ENCODE measurements at regions not wholly inside any gene's neighbourhood (a gene's known extent, or its start where the extent isn't known, plus 50 kb on each side); places are given as distances from the start of the nearest gene placed in this dataset.

DNA sequence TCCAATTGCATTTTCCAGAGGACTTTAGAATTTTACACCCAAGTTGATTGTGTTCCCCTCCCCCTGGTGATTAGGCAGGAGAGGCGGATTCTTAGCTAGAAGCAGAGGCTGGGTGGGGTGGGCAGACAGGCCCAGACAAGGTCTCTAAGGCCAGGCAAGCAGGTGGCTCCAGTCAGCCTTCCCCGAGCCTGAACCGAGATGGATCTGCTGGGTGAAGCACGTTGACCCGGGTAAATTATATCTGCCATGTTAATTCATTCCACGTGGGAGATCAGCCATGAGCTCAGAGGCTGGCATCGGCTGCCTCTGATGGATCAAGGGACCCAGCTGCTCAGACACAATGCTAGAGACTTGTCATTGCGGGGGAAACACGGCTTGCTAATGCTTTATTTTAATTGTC is 159.5 kb upstream of the MAFB start:
- Histone ChIP-seq H3K9me3 (ENCODE audit: insufficient read depth, low read depth, low read length) (no peaks in the 10 kb centered on the region), H3K4me3 (ENCODE audit: insufficient read depth, low read depth, low read length) (no peak overlapping the region), H3K4me2 (ENCODE audit: low read length) (no peak overlapping the region), H3K79me2 (ENCODE audit: insufficient read depth, low read length) (no peaks in the 10 kb centered on the region), H3K27me3 (ENCODE audit: insufficient read depth, low read length) (no peaks in the 10 kb centered on the region), H2AFZ (ENCODE audit: low read depth, low read length) (no peak overlapping the region), H3K9ac (ENCODE audit: low read length) (no peak overlapping the region), H3K4me1 (ENCODE audit: insufficient read depth, low read length) (no peaks in the 10 kb centered on the region), H3K27ac (ENCODE audit: low read depth, low read length) (no peak overlapping the region), H4K20me1 (ENCODE audit: insufficient read depth, low read length) (no peaks in the 10 kb centered on the region), H3K36me3 (ENCODE audit: insufficient read depth, low read length) (no peaks in the 10 kb centered on the region)
- Mint-ChIP-seq H3K4me1 (ENCODE audit: low read depth, unreplicated experiment) (no peaks in the 10 kb centered on the region), H3K27ac (ENCODE audit: unreplicated experiment) (no peak overlapping the region), H3K9me3 (ENCODE audit: unreplicated experiment) (peaks cover 3% of the 10 kb centered on the region), H3K27me3 (ENCODE audit: low read depth, unreplicated experiment) (peaks cover 9% of the 10 kb centered on the region), H3K36me3 (ENCODE audit: low read depth, unreplicated experiment) (no peaks in the 10 kb centered on the region), H3K4me3 (ENCODE audit: unreplicated experiment) (no peak overlapping the region)
- DNase-seq (ENCODE audit: low read depth) (no peak), FAIRE-seq (no peak)
- TF ChIP-seq EZH2 (IDR thresholded peaks at IDR 0.05; ENCODE audit: insufficient read depth, low read length): no peak
- TF ChIP-seq, protein P1, sequence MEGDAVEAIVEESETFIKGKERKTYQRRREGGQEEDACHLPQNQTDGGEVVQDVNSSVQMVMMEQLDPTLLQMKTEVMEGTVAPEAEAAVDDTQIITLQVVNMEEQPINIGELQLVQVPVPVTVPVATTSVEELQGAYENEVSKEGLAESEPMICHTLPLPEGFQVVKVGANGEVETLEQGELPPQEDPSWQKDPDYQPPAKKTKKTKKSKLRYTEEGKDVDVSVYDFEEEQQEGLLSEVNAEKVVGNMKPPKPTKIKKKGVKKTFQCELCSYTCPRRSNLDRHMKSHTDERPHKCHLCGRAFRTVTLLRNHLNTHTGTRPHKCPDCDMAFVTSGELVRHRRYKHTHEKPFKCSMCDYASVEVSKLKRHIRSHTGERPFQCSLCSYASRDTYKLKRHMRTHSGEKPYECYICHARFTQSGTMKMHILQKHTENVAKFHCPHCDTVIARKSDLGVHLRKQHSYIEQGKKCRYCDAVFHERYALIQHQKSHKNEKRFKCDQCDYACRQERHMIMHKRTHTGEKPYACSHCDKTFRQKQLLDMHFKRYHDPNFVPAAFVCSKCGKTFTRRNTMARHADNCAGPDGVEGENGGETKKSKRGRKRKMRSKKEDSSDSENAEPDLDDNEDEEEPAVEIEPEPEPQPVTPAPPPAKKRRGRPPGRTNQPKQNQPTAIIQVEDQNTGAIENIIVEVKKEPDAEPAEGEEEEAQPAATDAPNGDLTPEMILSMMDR (IDR thresholded peaks at IDR 0.05; ENCODE audit: insufficient read depth, low read depth, low read length): no peak

DNA sequence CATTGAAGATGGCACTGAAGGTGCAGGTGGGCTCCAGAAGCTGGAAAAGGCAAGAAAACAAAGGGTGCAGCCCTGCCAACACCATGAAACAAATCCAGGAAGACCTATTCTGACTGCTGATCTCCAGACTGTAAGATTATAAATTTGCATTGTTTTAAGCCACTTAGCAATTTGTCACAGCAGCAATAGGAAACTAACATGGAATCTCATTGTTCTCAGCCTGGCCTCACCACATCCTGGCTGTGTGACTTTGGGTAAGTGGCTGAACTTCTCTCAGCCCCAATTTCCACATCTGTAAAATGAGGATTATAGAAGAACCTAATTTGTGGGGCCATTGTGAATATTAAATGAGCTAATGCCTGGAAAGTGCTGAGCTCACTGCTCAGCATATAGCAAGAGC is 160.4 kb upstream of the MAFB start:
- TF ChIP-seq, protein P1 (IDR thresholded peaks at IDR 0.05; ENCODE audit: insufficient read depth, low read depth, low read length): no peak
- TF ChIP-seq EZH2 (IDR thresholded peaks at IDR 0.05; ENCODE audit: insufficient read depth, low read length): no peak
- no peak overlapping the region for H3K9ac ChIP-seq (ENCODE audit: low read length)
- H3K9me3 ChIP-seq (ENCODE audit: insufficient read depth, low read depth, low read length): no peaks in the 10 kb centered on the region
- no peak overlapping the region for H2AFZ ChIP-seq (ENCODE audit: low read depth, low read length)
- Mint-ChIP-seq H3K27me3 (ENCODE audit: low read depth, unreplicated experiment) (peaks cover 8% of the 10 kb centered on the region), H3K4me3 (ENCODE audit: unreplicated experiment) (no peak overlapping the region), H3K9me3 (ENCODE audit: unreplicated experiment) (peaks cover 3% of the 10 kb centered on the region), H3K27ac (ENCODE audit: unreplicated experiment) (no peak overlapping the region), H3K36me3 (ENCODE audit: low read depth, unreplicated experiment) (no peaks in the 10 kb centered on the region), H3K4me1 (ENCODE audit: low read depth, unreplicated experiment) (no peaks in the 10 kb centered on the region)
- FAIRE-seq (no peak), DNase-seq (ENCODE audit: low read depth) (no peak)
- H3K79me2 ChIP-seq (ENCODE audit: insufficient read depth, low read length): no peaks in the 10 kb centered on the region
- no peaks in the 10 kb centered on the region for H3K4me1 ChIP-seq (ENCODE audit: insufficient read depth, low read length)
- no peak overlapping the region for H3K4me3 ChIP-seq (ENCODE audit: insufficient read depth, low read depth, low read length)
- no peaks in the 10 kb centered on the region for H3K36me3 ChIP-seq (ENCODE audit: insufficient read depth, low read length)
- no peaks in the 10 kb centered on the region for H3K27me3 ChIP-seq (ENCODE audit: insufficient read depth, low read length)
- H3K27ac ChIP-seq (ENCODE audit: low read depth, low read length): no peak overlapping the region
- no peaks in the 10 kb centered on the region for H4K20me1 ChIP-seq (ENCODE audit: insufficient read depth, low read length)
- H3K4me2 ChIP-seq (ENCODE audit: low read length): no peak overlapping the region

DNA sequence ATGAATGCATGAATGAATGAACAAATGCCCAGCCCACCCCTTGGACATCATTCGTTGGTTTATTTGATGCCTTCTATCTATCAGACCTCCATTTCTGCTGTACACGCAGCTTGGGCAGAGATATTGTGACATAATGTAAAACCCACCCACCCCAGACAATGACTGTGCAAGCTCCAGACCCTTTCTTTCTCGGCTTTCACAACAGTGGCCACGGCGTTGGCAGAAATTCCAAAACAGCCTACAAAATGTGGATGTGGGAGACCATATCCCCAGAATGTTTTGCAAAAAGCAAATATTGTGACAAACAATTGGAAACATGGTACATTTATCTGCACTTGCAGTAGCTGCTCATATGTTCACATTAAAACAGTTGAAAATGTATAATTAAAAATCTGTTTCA is 162.0 kb upstream of the MAFB start:
- no peak overlapping the region for H3K9ac ChIP-seq (ENCODE audit: low read length)
- Mint-ChIP-seq H3K9me3 (ENCODE audit: unreplicated experiment) (peaks cover 3% of the 10 kb centered on the region), H3K4me1 (ENCODE audit: low read depth, unreplicated experiment) (no peaks in the 10 kb centered on the region), H3K27me3 (ENCODE audit: low read depth, unreplicated experiment) (peaks cover 16% of the 10 kb centered on the region), H3K27ac (ENCODE audit: unreplicated experiment) (no peak overlapping the region), H3K4me3 (ENCODE audit: unreplicated experiment) (no peak overlapping the region), H3K36me3 (ENCODE audit: low read depth, unreplicated experiment) (no peaks in the 10 kb centered on the region)
- H2AFZ ChIP-seq (ENCODE audit: low read depth, low read length): no peak overlapping the region
- no peaks in the 10 kb centered on the region for H3K79me2 ChIP-seq (ENCODE audit: insufficient read depth, low read length)
- no peak overlapping the region for H3K27ac ChIP-seq (ENCODE audit: low read depth, low read length)
- no peak overlapping the region for H3K4me3 ChIP-seq (ENCODE audit: insufficient read depth, low read depth, low read length)
- no peaks in the 10 kb centered on the region for H3K36me3 ChIP-seq (ENCODE audit: insufficient read depth, low read length)
- no peaks in the 10 kb centered on the region for H3K9me3 ChIP-seq (ENCODE audit: insufficient read depth, low read depth, low read length)
- DNase-seq (ENCODE audit: low read depth): no peak
- no peak for FAIRE-seq
- no peaks in the 10 kb centered on the region for H4K20me1 ChIP-seq (ENCODE audit: insufficient read depth, low read length)
- H3K27me3 ChIP-seq (ENCODE audit: insufficient read depth, low read length): no peaks in the 10 kb centered on the region
- no peaks in the 10 kb centered on the region for H3K4me1 ChIP-seq (ENCODE audit: insufficient read depth, low read length)
- H3K4me2 ChIP-seq (ENCODE audit: low read length): no peak overlapping the region
- TF ChIP-seq EZH2 (IDR thresholded peaks at IDR 0.05; ENCODE audit: insufficient read depth, low read length): no peak
- TF ChIP-seq, protein P1 (IDR thresholded peaks at IDR 0.05; ENCODE audit: insufficient read depth, low read depth, low read length): no peak
